HUDEP-2 (cell line): ENCODE measurements at regions not wholly inside any gene's neighbourhood (a gene's known extent, or its start where the extent isn't known, plus 50 kb on each side); places are given as distances from the start of the nearest gene placed in this dataset.
A peak's percentile ranks its signal among the peaks of the same experiment; 100 is the strongest.

Source experiments
- DNase-seq, 76 experiments: peaks; one replicate each; lab custom pipeline; 2025; ENCODE audit not compliant: unreplicated experiment in 76 of 76; lab: John Stamatoyannopoulos, UW

GRCh38 chr15:93159930-93160329, 70.9 kb upstream of the RGMA start:
- no peak for DNase-seq

DNA sequence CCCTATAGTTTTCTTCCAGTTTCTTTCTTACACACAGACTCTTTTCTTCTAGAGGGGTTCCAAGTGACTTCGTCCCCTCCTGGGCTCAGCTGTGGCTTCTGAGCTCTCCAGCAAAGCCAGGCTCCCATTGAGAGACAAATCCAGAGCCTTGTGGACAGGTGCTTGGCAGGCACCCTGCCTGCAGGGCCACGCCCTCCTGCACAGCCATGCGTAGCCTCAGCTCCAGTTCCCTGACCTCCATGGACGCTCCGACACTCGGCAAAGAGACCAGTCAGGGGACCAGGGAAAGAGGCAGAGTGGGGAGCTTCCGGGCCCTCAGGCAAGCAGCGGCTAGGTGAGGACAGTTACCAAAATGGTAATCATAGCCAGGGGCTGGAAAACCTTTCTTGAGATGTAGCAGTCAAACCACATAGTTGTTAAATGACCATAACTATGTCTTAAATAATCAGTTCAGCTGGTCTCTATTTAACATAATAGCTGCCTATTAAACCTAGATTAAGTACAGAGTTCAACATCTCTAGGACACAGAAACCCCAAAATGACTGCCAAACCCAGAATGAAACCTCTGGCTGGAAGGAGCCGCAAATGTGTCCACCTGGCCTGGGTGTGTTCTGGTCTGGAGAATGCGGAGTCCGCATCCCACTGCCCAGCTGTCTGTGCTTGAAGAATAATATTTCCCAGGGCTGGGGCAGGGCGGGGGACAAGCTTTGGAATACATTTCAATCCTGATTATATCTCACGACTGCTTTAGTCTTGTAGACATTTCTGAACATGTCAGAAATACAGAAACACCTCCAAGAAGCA, 69.3 kb upstream of the RGMA start:
- DNase-seq, result no peak

DNA sequence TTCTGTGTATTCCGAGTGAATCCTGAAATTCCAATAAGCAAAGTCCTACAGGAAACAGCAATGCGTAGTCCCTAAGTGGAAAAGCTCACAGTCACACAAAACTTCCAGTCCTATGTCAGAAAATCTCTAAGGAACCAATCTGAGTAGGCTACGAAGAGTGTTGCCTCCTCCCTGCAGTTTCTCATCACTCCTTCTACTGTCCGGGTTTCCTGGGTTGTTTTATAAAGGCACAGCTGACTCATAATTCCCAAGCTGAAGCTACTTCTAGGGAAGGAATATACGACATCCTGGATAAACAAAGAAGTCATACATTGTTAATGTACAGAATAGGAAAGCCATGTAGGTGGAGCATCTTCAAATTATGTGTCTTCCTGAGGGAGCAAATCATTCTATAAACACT, 65.7 kb upstream of the RGMA start:
- no peak for DNase-seq

GRCh38 chr15:93152951-93153350, 63.9 kb upstream of the RGMA start:
- no peak for DNase-seq

DNA sequence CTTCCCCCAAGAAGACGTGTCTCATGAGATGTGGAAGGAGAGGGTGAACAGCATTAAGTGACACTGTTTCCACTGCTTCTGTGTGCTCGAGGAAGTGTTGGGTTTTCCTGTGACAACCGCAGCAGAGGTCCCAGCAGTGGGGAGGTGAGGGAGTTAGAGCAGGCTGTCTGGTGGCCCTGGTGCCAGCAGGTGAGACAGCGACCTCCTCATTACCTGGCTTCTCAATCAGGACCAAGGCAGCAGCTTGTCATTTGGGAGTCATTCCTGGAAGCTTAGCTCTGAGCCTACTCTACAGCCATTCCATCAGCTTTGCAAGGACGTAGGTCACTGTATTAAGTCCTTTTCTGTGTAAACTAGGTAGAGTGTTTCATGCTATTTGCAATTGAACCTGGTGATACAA, 63.3 kb upstream of the RGMA start:
- no peak for DNase-seq

DNA sequence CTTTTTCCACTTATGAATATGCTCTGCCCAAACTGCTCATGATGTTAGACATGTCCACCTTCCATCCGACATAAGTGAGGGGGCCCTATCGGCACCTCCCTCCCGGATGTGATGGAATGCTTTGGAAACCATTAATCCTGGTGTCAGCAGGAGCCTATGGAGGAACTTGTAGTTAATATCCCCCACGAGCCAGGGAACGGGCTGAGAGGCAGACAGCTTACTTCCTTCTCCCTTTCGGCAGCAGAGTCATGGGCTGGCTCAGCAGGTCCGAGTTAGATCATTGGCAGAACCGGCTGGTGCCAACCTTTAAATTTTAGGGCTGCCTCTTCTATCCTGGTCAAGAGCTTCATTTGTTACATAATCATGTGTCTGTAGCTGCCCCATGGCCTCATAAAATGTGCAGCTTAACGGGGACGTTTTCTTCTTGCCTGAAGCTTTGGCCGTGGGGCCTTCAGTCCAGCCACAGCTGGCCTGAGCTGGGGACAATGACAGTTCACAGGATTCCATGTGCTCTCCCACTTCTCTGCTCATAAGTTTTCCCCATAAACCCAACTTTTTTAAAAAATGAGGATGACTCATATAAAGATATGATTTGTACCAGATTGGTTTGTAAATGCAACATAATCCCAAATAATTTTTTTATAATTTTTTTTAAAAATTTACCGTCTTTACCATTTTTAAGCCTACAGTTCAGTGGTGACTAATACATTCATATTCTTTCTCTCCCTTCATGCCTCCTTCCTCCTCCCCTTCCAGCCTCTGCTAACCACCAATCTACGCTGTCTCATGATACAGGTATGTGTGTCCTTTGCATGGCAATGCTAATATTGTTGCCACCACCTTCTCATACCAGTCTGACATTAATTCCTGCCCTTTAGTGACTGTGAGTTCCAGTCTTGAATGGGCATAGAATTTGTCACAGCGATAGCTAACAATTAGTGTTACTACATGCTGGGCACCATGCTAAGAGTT, 62.2 kb upstream of the RGMA start:
- no peak for DNase-seq

DNA sequence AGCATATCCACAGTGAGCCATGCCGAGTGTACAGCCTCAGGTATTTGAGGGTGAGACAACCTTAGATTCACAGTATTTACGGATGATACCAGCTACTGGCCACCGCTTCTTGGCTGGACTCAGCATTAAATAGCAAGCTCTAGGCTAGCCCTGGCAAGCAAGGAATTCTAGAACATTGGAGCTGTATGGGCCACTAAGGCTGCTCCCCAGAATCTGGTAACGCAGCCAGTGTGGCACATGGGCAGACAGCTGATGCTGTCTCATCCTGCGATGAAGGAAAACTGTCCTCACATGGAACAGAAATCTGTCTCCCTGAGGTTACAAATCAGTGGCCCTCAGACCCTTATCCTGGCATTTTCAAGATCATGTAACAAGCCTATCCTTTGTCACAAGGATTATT, 57.6 kb upstream of the RGMA start:
- no peak for DNase-seq

DNA sequence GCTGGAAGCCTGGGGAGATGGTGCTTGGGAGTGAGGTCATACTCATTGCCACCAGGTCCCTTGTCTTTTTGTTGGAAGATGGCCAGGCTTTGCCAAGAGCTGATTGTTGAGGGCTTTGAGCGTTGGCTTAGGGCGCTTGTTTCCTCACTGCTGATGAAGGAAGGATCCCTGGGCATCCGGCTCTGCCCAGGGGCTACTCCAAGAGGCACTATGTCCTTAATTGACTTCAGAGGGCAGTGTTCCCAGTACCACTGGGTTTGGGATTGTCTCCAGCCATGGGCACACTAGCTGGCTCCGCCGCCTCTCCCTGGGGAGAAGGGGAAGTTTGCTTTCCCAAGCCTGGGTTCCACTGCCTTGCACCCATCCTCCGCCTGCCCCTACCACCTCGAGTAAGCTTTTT, 57.2 kb upstream of the RGMA start:
- no peak for DNase-seq

DNA sequence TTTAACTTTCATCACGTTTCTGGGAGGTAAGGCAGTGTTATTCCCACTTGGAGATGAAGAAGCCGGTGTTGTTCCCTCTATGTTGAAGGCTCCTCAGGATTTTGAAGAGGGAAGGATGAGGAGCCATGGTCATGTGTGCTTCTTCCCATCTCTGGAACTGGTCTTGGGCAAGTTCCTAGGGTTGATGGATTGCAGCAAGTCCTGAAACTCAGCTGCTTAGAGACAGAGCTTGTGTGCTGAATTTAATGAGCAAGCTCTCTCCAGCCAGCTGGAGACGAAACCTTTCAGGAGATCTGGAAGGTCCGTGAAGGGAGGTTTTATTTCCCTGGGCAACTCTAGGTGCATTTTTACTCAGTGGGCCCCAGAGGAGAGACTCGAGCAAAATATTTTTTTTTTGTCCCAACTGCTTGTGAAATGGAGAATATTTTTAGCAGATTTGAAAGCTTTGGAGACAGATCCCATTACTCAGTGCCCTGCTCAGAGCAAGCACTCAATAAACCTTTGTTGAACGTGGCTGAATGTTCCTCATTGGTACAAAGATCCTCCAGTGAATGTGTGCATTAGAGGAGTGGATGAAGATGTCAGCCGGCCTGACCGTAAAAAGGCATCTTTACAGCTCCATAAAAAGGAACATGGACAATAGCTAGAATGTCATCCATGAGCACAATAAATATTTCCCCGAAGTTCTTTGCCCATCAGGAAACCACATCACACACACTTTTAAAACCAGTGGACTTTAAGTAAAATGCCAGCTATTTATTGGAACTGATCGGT, 55.6 kb upstream of the RGMA start:
- no peak for DNase-seq

DNA sequence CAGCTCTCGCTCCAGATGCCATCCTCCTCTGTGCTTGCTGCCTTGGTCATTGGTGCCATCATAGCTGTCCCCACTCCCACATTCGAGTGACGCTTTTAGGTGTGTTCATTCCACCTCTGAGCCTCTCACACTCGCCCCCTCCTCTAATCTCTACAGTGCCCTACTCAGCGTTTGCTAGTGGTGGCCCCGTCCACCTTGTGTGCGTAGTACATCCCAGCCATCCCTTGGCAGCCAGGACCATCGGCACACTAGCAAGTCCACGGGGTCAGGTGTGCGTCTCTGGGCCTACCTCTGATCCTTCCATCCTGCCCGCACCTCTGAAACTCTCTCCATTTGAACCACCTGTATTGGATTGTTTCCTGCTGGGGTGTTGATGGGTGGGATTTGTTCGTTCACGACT, 54.2 kb upstream of the RGMA start:
- no peak for DNase-seq

DNA sequence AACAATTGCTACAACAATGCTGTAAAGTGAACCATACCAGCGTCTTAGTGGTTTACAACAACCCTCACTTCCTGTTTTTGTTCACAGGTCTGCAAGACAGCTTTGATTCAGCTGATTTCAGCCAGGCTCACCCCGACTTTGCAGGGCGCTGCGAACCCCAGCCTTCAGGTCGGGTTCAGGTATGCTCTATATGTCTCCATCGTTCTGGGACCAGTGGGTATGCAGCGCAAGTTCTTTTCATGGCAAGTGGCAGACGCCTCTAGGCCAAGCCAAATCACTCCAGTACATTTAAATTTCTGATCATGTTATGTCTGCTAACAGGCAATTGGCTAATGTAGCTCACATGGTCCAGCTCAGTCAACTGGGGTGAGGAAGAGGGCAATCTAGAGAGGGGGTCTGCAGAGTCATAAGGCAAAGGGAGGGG, 52.4 kb upstream of the RGMA start:
- DNase-seq, result peak in 1 of 76 experiments; percentile 1

GRCh38 chr15:93139436-93139835, 50.4 kb upstream of the RGMA start:
- DNase-seq, result no peak

GRCh38 chr15:93138681-93139250, 49.8 kb upstream of the RGMA start:
- DNase-seq, result no peak
